Prostate gland (tissue), 2 donors: ENCODE measurements at regions not wholly inside any gene's neighbourhood (a gene's known extent, or its start where the extent isn't known, plus 50 kb on each side); places are given as distances from the start of the nearest gene placed in this dataset.

ENCODE experiments used
- DNase-seq: peaks from one replicate; pipeline ENCODE4 v3.0.0-alpha.2; 2019; ENCODE audit warnings: low spot score
- H3K27ac ChIP-seq, 2 donors: fragments of 200-600 bp; sonication (generic); 2 replicates each; pipeline ENCODE4 v1.5.1; 2017 to 2019
- H3K27me3 ChIP-seq: fragments of 200-600 bp; sonication (generic); replicated peaks from 2 replicates; pipeline ENCODE4 v1.5.1; 2019; ENCODE audit not compliant: insufficient read depth
- H3K36me3 ChIP-seq, 2 donors: fragments of 200-600 bp; sonication (generic); 1 replicate in 1 of 2; 2 replicates in 1 of 2; pipeline versions ENCODE4 v1.5.1 to v1.8.1; 2017 to 2019
- H3K4me1 ChIP-seq: fragments of 200-600 bp; sonication (generic); replicated peaks from 2 replicates; pipeline ENCODE4 v1.5.1; 2019
- H3K4me3 ChIP-seq, 2 donors: fragments of 200-600 bp; sonication (generic); 2 replicates each; pipeline ENCODE4 v1.5.1; 2017 to 2019
- H3K9me3 ChIP-seq: fragments of 200-600 bp; sonication (generic); 2 replicates; pipeline ENCODE4 v1.5.1; 2017
- POLR2A ChIP-seq: fragments of 450-650 bp; IDR thresholded peaks from one replicate; pipeline ENCODE4 v1.6.1; 2016; ENCODE audit warnings: antibody characterized with exemption, mild to moderate bottlenecking
- POLR2AphosphoS5 ChIP-seq: sonication (generic); formaldehyde crosslinking; IDR thresholded peaks from one replicate; pipeline ENCODE4 v1.6.1; 2017; ENCODE audit warnings: antibody characterized with exemption
- WGBS: methylation state at CpG from one replicate; pipeline ENCODE4 v1.1.5; 2018; 5-methylcytosine and 5-hydroxymethylcytosine counted together
- intact Hi-C: fragments of 100-400 bp; cut with DNase I; formaldehyde crosslinking; loops from one replicate; pipeline ENCODE4 v1.14.2; 2022
- TF ChIP-seq, protein P1 (sequence below), 4 experiments: fragments of 200-600 bp in 2 of 4; fragments of 450-650 bp in 2 of 4; sonication (generic) in 2 of 4; IDR thresholded peaks; 1 replicate in 3 of 4; 2 replicates in 1 of 4; pipeline ENCODE4 v1.5.1; 2016 to 2019; ENCODE audit warnings: antibody characterized with exemption in 4 of 4, mild to moderate bottlenecking in 2 of 4, moderate library complexity in 2 of 4

DNA sequence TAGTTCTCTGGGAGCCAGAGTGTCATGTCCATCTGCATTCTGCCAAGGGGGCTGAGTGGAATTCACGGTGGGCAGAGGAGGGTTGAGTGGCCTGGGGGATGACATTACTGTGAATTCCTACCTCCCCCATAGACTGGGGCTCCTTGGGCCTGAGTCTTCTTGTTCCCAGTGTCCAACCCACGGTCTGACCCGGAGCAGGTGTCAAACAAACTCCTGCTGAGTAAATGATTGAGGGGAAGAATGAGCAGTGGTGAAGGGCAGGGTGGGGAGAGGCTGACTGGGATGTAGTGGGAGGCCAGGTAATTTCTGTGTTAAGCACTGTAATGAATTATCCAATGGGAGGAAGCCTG is 597.6 kb downstream of the MATN1 start:
- WGBS = 54% methylated on average over 3 of the region's 3 CpGs
- Histone ChIP-seq H3K4me3 (no peak overlapping the region), H3K4me1 (no peaks in the 10 kb centered on the region), H3K9me3 (no peaks in the 10 kb centered on the region), H3K27ac (no peak overlapping the region), H3K27me3 (no peaks in the 10 kb centered on the region), H3K36me3 (no peaks in the 10 kb centered on the region)
- no peak for TF ChIP-seq POLR2AphosphoS5
- no peak for TF ChIP-seq POLR2A
- TF ChIP-seq, protein P1, sequence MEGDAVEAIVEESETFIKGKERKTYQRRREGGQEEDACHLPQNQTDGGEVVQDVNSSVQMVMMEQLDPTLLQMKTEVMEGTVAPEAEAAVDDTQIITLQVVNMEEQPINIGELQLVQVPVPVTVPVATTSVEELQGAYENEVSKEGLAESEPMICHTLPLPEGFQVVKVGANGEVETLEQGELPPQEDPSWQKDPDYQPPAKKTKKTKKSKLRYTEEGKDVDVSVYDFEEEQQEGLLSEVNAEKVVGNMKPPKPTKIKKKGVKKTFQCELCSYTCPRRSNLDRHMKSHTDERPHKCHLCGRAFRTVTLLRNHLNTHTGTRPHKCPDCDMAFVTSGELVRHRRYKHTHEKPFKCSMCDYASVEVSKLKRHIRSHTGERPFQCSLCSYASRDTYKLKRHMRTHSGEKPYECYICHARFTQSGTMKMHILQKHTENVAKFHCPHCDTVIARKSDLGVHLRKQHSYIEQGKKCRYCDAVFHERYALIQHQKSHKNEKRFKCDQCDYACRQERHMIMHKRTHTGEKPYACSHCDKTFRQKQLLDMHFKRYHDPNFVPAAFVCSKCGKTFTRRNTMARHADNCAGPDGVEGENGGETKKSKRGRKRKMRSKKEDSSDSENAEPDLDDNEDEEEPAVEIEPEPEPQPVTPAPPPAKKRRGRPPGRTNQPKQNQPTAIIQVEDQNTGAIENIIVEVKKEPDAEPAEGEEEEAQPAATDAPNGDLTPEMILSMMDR (IDR thresholded peaks at IDR 0.05) = no peak
- no peak for DNase-seq
- intact Hi-C loops = no loop called here

DNA sequence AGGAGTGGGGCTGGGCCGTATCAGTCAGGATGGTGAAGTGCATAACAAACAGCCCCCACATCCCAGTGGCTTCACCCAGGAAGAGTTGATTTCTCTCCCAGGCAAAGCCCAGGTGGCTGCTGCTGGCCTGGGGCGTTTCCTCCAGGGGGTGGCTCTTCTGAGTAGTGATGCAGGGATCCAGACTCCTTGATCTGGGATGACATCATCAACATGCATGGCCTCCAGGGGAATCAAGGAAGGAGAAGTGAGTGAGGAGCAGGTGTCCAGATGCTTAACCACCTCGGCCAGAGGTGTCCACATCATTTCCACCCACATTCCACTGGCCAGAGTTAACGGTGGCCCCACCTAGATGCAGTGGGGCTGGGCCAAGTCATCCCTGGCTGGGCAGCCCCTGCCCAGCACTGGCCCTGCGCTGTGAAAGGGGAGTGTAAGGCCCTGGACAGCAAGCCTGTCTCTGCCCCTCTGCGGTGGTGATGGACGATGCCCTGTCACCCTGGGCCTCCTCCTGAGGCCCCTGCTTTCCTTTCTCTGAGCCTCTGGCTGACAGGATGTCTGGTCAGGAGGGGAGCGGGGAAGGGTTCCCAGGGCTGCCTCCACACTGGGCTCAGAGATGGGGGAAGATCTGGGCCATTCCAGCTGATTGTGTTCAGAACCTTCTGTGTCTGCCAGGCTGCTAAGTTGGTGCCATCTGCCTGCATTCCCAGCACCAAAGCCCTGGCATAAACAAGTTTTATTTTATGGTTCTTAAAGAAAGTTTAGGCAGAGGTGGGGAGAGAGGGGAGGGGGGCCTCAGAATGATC is 598.2 kb downstream of the MATN1 start:
- intact Hi-C loops = no loop called here
- DNase-seq = no peak
- TF ChIP-seq, protein P1 (IDR thresholded peaks at IDR 0.05) = no peak
- no peak for TF ChIP-seq POLR2AphosphoS5
- no peak for TF ChIP-seq POLR2A
- H3K4me3 ChIP-seq = no peak overlapping the region
- H3K27ac ChIP-seq = no peak overlapping the region
- no peaks in the 10 kb centered on the region for H3K36me3 ChIP-seq
- no peaks in the 10 kb centered on the region for H3K27me3 ChIP-seq
- H3K4me1 ChIP-seq = no peaks in the 10 kb centered on the region
- no peaks in the 10 kb centered on the region for H3K9me3 ChIP-seq
- 80% methylated on average over 8 of the region's 8 CpGs for WGBS

DNA sequence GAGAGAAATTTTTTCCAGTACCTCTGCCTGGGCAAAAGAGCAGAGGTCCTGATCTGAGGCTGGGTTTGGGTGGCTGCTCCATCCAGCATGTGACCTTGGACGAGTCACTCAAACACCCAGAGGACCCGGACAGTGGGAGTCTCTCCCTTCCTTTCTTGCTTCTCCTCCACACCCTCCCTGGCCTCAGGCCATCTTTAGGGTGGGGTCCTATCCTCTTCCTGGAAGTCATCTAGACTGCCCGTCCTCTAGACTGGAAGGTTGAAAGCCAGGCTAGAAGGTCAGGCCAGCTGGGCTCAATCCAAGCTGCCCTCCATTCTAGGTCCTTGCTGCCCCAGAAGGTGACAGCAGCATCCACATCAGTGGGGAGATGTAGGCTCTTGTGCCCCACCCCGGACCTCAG is 599.5 kb downstream of the MATN1 start:
- 54% methylated on average over 4 of the region's 4 CpGs for WGBS
- H3K27me3 ChIP-seq = no peaks in the 10 kb centered on the region
- no peak overlapping the region for H3K27ac ChIP-seq
- intact Hi-C loops = no loop called here
- no peaks in the 10 kb centered on the region for H3K36me3 ChIP-seq
- no peaks in the 10 kb centered on the region for H3K4me1 ChIP-seq
- H3K9me3 ChIP-seq = no peaks in the 10 kb centered on the region
- TF ChIP-seq, protein P1 (IDR thresholded peaks at IDR 0.05) = no peak
- TF ChIP-seq POLR2AphosphoS5 (no peak), POLR2A (no peak)
- no peak overlapping the region for H3K4me3 ChIP-seq
- DNase-seq = no peak

DNA sequence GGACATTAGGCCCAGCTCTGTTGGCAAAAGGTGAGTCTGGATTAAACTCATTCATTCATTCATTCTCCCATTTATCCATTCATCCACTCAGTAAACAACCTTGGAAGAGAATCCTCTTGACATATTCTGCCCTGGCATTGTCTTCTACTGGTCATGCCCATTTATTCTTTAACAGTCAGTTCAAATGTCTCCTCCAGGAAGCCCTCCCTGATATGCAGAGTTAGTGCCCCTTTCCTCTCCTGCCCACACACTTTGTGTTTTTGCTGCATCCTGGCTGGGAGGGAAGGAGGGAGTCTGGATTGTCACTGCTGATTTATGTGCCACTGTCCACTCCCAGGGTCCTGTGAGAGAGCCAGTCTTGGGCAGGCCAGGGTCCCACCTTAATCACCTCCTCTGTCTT is 600.3 kb downstream of the MATN1 start:
- Histone ChIP-seq H3K4me1 (no peaks in the 10 kb centered on the region), H3K4me3 (no peak overlapping the region), H3K27me3 (no peaks in the 10 kb centered on the region), H3K27ac (no peak overlapping the region), H3K9me3 (no peaks in the 10 kb centered on the region), H3K36me3 (no peaks in the 10 kb centered on the region)
- no peak for DNase-seq
- intact Hi-C loops = no loop called here
- TF ChIP-seq POLR2AphosphoS5 = no peak
- TF ChIP-seq POLR2A = no peak
- TF ChIP-seq, protein P1 (IDR thresholded peaks at IDR 0.05) = no peak

DNA sequence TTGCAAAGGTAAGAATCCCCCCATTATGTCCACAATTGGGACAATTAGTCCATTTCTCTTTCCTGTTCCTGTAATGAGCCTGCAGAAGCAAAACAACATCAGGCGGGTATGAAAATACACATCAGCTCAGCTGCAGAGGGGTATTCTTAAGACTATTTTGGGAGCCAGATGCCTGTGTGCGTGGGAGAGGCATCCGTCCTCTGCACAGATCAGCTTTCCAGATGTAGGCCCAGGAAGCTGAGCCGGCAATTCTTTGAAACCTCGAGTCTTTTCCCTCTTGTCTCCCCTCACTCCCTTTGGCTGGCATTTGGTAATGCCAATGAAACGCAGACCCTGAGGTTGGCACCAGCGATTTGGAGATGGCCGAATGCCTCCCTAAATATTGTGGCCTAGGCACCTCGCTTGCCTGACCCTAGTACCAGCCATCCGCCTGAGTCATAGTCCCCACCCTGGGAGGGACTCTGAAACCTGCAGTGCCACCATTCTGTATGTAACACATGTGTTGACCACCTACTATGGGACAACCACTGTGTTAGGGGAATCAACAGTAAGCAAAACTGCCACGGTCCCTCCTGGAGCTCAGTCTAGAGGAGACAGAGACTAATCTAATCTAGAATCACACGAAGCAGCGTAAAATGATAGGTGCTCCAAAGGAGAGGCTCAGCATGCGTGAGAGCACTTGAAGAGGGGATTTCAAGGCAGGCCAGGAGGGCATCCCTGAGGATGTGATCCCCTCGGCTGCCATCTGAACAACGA is 603.0 kb downstream of the MATN1 start:
- no peak for TF ChIP-seq POLR2A
- TF ChIP-seq, protein P1 (IDR thresholded peaks at IDR 0.05) = no peak
- 84% methylated on average over 16 of the region's 16 CpGs for WGBS
- no peak overlapping the region for H3K27ac ChIP-seq

More for the DNA sequence above, 603.0 kb downstream of the MATN1 start:
- no peaks in the 10 kb centered on the region for H3K4me1 ChIP-seq
- intact Hi-C loops = no loop called here
- no peaks in the 10 kb centered on the region for H3K9me3 ChIP-seq
- no peak for DNase-seq
- peaks cover 2% of the 10 kb centered on the region for H3K27me3 ChIP-seq
- no peak overlapping the region for H3K4me3 ChIP-seq
- H3K36me3 ChIP-seq = no peaks in the 10 kb centered on the region
